ENCODE measurements at regions not wholly inside any gene's neighbourhood (a gene's known extent, or its start where the extent isn't known, plus 50 kb on each side); places are given as distances from the start of the nearest gene placed in this dataset.

GRCh38 chr2:40786636-40787035 lies 334.7 kb upstream of the SLC8A1 start:
- TF ChIP-seq CTCF (conservative IDR thresholded peaks at IDR 0.05; ENCODE audit: control insufficient read depth, insufficient read depth, low read depth, low read length) = no peak
- no peak overlapping the region for H3K4me3 ChIP-seq (ENCODE audit: control insufficient read depth, low read depth, low read length)
- no peak for DNase-seq (ENCODE audit: low read depth)

DNA sequence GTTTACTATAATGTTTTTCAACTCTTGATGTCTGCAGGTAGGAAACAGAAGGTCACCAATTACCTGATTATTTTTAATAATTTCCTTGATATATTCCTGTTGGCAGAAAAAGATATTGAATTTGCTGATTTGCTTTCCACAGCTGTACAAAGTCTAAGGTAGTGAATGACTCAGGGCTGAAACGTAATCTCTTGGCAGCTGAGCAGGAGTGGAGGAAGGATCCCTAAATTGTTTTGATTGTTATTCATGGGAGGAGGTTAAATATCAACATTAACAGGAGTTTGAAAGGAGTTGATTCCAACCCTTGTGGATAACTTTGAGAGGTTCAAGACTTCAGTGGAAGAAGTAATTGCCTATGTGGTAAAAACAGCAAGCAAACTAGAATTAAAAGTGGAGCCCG lies 345.2 kb upstream of the SLC8A1 start:
- TF ChIP-seq CTCF (conservative IDR thresholded peaks at IDR 0.05; ENCODE audit: control insufficient read depth, insufficient read depth, low read depth, low read length) = no peak
- no peak overlapping the region for H3K4me3 ChIP-seq (ENCODE audit: control insufficient read depth, low read depth, low read length)
- peak; percentile 48 for DNase-seq (ENCODE audit: low read depth)

DNA sequence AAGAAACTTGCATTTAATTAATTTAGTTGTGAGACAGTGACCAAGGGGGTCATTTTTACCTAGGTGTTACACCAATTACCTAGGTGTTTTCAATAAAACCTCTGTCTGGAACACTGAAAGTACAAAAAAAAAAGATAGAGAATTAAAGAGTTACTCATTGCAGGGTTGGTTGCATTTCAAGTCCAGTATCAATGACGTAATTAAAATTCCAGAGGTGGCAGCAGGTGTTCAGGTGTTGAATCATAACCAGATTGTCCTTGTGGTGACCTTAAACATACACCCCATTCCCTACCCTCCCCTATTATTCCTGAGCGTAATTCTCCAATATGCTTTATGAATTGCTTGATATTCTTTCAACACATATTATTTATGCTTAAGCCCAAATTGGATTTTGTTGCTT lies 352.0 kb upstream of the SLC8A1 start:
- TF ChIP-seq CTCF (conservative IDR thresholded peaks at IDR 0.05; ENCODE audit: control insufficient read depth, insufficient read depth, low read depth, low read length) = no peak
- no peak for DNase-seq (ENCODE audit: low read depth)
- no peak overlapping the region for H3K4me3 ChIP-seq (ENCODE audit: control insufficient read depth, low read depth, low read length)

DNA sequence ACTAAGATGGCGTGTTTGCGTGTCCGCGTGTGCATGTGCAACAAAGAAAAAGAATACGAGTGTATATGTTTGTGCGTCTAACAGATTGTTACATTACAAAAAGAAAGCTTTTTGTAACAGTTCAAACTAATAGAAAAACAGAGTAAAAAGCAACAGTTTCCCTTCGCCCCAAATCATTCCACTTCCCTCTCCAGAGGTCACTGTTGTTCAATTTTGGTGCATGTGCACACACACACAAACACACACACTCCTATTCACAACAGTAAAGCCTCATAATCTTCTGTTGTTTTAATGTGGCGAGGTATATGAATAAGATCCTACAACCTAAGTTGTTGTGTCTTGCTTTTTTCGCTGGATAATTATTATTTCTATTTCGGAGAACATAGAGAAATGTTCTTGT lies 357.3 kb upstream of the SLC8A1 start:
- no peak for DNase-seq (ENCODE audit: low read depth)
- no peak for TF ChIP-seq CTCF (conservative IDR thresholded peaks at IDR 0.05; ENCODE audit: control insufficient read depth, insufficient read depth, low read depth, low read length)
- no peak overlapping the region for H3K4me3 ChIP-seq (ENCODE audit: control insufficient read depth, low read depth, low read length)

- H3K4me3 ChIP-seq (ENCODE audit: control insufficient read depth, low read depth, low read length) = no peak overlapping the region
- no peak for DNase-seq (ENCODE audit: low read depth)
- TF ChIP-seq CTCF (conservative IDR thresholded peaks at IDR 0.05; ENCODE audit: control insufficient read depth, insufficient read depth, low read depth, low read length) = no peak
Observed at GRCh38 chr2:40814616-40815015, 362.7 kb upstream of the SLC8A1 start.

- peak; percentile 7 for DNase-seq (ENCODE audit: low read depth)
- no peak overlapping the region for H3K4me3 ChIP-seq (ENCODE audit: control insufficient read depth, low read depth, low read length)
- TF ChIP-seq CTCF (conservative IDR thresholded peaks at IDR 0.05; ENCODE audit: control insufficient read depth, insufficient read depth, low read depth, low read length) = peak; percentile 15
Observed at GRCh38 chr2:40820319-40820718, 368.4 kb upstream of the SLC8A1 start.

DNA sequence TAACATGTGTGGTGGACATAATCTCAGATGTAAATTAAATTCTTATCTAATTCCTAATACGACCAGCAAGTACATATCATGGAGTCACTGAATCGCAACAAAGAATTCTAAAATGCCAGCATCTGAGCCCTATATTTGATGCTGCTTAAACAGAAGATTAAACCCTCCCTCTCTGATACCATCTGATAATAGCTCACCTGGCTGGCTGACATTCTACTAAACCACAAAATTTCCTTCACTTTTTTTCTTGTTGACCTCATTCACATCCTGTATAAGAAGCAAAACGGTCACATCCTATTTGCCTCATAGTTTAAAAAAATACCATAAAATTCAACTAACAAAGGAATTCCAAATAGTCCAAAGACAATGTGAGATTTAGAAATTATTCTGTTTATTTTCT lies 371.6 kb upstream of the SLC8A1 start:
- no peak for DNase-seq (ENCODE audit: low read depth)
- TF ChIP-seq CTCF (conservative IDR thresholded peaks at IDR 0.05; ENCODE audit: control insufficient read depth, insufficient read depth, low read depth, low read length) = no peak
- no peak overlapping the region for H3K4me3 ChIP-seq (ENCODE audit: control insufficient read depth, low read depth, low read length)

Measured in fibroblast of mammary gland (primary cell).